ENCODE measurements at regions not wholly inside any gene's neighbourhood (a gene's known extent, or its start where the extent isn't known, plus 50 kb on each side); places are given as distances from the start of the nearest gene placed in this dataset.

DNA sequence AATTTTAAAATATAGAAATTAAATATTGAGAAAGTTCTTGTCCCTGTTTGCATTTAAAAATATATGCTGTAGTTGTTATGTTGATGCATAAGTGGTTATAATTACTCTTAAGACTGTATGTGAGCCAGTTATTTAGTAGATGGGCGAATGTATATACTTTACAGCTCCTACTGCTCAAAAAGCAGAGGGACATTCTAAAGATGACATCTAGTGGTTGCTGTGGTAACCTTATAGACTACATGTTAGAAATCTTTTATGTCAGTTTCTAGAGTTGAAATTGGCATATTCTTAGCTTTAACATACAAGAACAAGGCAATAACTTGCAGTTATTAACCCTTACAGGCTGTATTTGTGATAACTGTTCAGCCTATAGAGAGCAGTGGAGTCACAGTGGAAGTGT, 160.5 kb downstream of the OLFM4 start:
- H3K9me3 ChIP-seq (ENCODE audit: control insufficient read depth in 2 of 2, insufficient read depth in 1 of 2, low read length in 1 of 2): no peaks in the 10 kb centered on the region
- no peaks in the 10 kb centered on the region for H3K4me1 ChIP-seq (ENCODE audit: control insufficient read depth in 2 of 2, insufficient read depth in 2 of 2, low read length in 2 of 2)
- no peaks in the 10 kb centered on the region for H3K36me3 ChIP-seq (ENCODE audit: control insufficient read depth in 2 of 2, insufficient read depth in 2 of 2, low read length in 1 of 2)
- H3K27me3 ChIP-seq (ENCODE audit: control insufficient read depth in 2 of 2, insufficient read depth in 1 of 2, low read length in 1 of 2): no peaks in the 10 kb centered on the region
- WGBS: 79% methylated on average over 1 of the region's 1 CpG
- no peak overlapping the region for H3K4me3 ChIP-seq (ENCODE audit: low read length in 2 of 2)
- no peak overlapping the region for H3K27ac ChIP-seq (ENCODE audit: low read depth in 1 of 2, low read length in 1 of 2)
- DNase-seq (ENCODE audit: low read depth in 6 of 9, low spot score in 9 of 9): no peak

DNA sequence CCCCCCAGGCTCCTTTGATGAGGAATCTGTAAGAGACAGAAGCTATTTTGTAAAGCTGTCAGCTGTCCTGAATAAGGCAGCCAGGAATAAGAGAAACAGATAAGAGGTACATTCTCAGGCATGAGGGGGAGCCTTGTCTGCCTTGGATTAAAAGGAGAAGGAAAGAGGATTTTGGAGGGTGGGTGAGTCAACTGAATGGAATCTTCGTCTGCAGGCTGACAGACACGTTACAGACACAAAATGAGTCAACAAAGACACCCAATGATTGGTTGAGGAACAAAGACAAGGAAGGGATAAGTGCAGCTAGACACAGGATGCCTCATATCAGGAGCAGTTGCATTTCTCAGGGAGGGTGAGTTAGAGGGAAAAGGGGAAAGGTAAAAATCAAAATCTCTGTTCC, 162.5 kb downstream of the OLFM4 start:
- Histone ChIP-seq H3K27ac (ENCODE audit: low read depth in 1 of 2, low read length in 1 of 2) (no peak overlapping the region), H3K9me3 (ENCODE audit: control insufficient read depth in 2 of 2, insufficient read depth in 1 of 2, low read length in 1 of 2) (no peaks in the 10 kb centered on the region), H3K36me3 (ENCODE audit: control insufficient read depth in 2 of 2, insufficient read depth in 2 of 2, low read length in 1 of 2) (no peaks in the 10 kb centered on the region), H3K4me3 (ENCODE audit: low read length in 2 of 2) (no peak overlapping the region), H3K4me1 (ENCODE audit: control insufficient read depth in 2 of 2, insufficient read depth in 2 of 2, low read length in 2 of 2) (no peaks in the 10 kb centered on the region), H3K27me3 (ENCODE audit: control insufficient read depth in 2 of 2, insufficient read depth in 1 of 2, low read length in 1 of 2) (no peaks in the 10 kb centered on the region)
- DNase-seq (ENCODE audit: low read depth in 6 of 9, low spot score in 9 of 9): no peak
- 37% methylated on average over 2 of the region's 2 CpGs for WGBS

DNA sequence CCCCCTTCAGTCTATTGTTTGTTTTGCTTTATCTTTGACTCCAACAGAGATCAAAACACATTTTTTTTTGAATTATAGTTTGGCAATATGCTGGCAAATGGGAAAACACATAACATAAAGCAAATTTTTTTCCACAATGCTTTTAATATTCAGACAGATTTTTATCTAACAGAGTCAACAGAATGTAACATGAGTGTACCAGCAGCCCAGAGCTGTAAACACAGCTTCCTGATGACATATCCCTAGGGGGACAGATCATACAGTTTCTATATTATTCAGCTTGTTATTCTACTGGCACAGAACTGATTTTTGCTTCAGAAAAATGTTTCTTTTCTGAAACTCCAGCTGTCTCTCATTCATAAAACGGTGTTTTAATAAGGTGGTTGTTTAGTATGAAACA, 168.8 kb downstream of the OLFM4 start:
- H3K9me3 ChIP-seq (ENCODE audit: control insufficient read depth in 2 of 2, insufficient read depth in 1 of 2, low read length in 1 of 2): peaks cover 0 to 2% of the 10 kb centered on the region in 2 donors
- no peak for DNase-seq (ENCODE audit: low read depth in 6 of 9, low spot score in 9 of 9)
- no peaks in the 10 kb centered on the region for H3K4me1 ChIP-seq (ENCODE audit: control insufficient read depth in 2 of 2, insufficient read depth in 2 of 2, low read length in 2 of 2)
- WGBS: 85% methylated on average over 1 of the region's 1 CpG
- no peak overlapping the region for H3K27ac ChIP-seq (ENCODE audit: low read depth in 1 of 2, low read length in 1 of 2)
- no peak overlapping the region for H3K4me3 ChIP-seq (ENCODE audit: low read length in 2 of 2)
- peaks cover 24 to 30% of the 10 kb centered on the region in 2 donors for H3K27me3 ChIP-seq (ENCODE audit: control insufficient read depth in 2 of 2, insufficient read depth in 1 of 2, low read length in 1 of 2)
- no peaks in the 10 kb centered on the region for H3K36me3 ChIP-seq (ENCODE audit: control insufficient read depth in 2 of 2, insufficient read depth in 2 of 2, low read length in 1 of 2)

DNA sequence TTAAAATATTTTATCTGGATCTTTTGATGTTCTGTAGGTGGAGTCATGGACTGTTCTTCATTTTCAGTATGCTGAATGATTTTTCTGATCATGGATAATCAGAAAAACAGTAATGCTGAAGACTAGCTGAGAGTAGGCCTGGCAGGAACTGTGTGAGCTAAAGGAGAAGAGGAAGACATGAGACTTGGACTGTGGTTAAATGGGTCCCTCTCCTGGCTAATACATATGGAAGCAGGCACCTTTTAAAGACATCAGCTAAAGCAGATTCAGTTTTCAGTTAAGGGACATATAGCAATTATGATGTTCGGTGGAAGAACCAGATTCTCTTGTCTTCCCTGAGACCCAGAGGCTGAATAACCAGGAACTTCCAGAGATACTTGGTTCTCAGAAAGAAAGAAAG, 169.4 kb downstream of the OLFM4 start:
- DNase-seq (ENCODE audit: low read depth in 6 of 9, low spot score in 9 of 9): no peak
- no peak overlapping the region for H3K27ac ChIP-seq (ENCODE audit: low read depth in 1 of 2, low read length in 1 of 2)
- no peak overlapping the region for H3K4me3 ChIP-seq (ENCODE audit: low read length in 2 of 2)
- peaks cover 24 to 30% of the 10 kb centered on the region in 2 donors for H3K27me3 ChIP-seq (ENCODE audit: control insufficient read depth in 2 of 2, insufficient read depth in 1 of 2, low read length in 1 of 2)
- no peaks in the 10 kb centered on the region for H3K4me1 ChIP-seq (ENCODE audit: control insufficient read depth in 2 of 2, insufficient read depth in 2 of 2, low read length in 2 of 2)
- H3K9me3 ChIP-seq (ENCODE audit: control insufficient read depth in 2 of 2, insufficient read depth in 1 of 2, low read length in 1 of 2): peaks cover 0 to 2% of the 10 kb centered on the region in 2 donors
- no peaks in the 10 kb centered on the region for H3K36me3 ChIP-seq (ENCODE audit: control insufficient read depth in 2 of 2, insufficient read depth in 2 of 2, low read length in 1 of 2)
- 94% methylated on average over 1 of the region's 1 CpG for WGBS

DNA sequence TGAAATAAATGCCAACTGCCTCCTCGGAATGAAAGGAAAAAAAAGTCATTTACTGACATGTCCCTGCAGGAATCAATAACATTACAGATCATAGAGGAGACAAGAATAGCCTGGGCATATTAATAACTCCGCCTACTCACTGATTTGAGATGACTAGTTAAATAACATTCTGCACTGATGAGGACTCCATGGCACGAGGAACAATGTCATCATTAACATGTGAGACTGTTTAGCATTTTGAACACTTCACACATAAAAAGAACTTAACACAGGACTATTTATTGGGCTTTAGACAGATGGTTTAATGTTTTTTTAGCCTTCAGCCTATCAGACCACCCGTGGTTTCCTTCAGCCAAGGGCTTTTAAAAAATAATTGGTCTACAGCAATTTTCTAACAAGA, 170.1 kb downstream of the OLFM4 start:
- Histone ChIP-seq H3K9me3 (ENCODE audit: control insufficient read depth in 2 of 2, insufficient read depth in 1 of 2, low read length in 1 of 2) (peaks cover 0 to 2% of the 10 kb centered on the region in 2 donors), H3K4me3 (ENCODE audit: low read length in 2 of 2) (no peak overlapping the region), H3K4me1 (ENCODE audit: control insufficient read depth in 2 of 2, insufficient read depth in 2 of 2, low read length in 2 of 2) (no peaks in the 10 kb centered on the region), H3K27ac (ENCODE audit: low read depth in 1 of 2, low read length in 1 of 2) (no peak overlapping the region), H3K36me3 (ENCODE audit: control insufficient read depth in 2 of 2, insufficient read depth in 2 of 2, low read length in 1 of 2) (no peaks in the 10 kb centered on the region), H3K27me3 (ENCODE audit: control insufficient read depth in 2 of 2, insufficient read depth in 1 of 2, low read length in 1 of 2) (peaks cover 24 to 30% of the 10 kb centered on the region in 2 donors)
- WGBS: 67% methylated on average over 4 of the region's 4 CpGs
- DNase-seq (ENCODE audit: low read depth in 6 of 9, low spot score in 9 of 9): no peak

DNA sequence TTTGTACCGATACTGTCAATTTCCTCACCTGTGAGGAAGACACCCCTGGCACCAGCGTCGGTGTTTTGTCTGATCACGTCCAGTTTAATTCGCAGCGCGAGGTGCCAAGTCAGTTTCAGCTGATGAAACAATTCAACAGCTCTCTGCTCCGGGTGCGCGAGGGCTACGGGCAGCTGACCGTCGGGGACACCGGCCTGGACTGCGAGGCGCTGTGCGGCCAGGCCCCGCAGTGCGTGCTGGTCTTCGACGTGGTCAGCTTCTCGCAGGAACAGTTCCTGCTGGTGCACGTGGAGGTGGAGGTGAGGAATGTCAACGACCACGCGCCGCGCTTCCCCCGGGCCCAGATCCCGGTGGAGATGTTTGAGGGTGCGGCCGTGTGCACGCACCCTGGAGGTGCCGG, 171.5 kb downstream of the OLFM4 start:
- Histone ChIP-seq H3K27ac (ENCODE audit: low read depth in 1 of 2, low read length in 1 of 2) (no peak overlapping the region), H3K36me3 (ENCODE audit: control insufficient read depth in 2 of 2, insufficient read depth in 2 of 2, low read length in 1 of 2) (no peaks in the 10 kb centered on the region), H3K4me1 (ENCODE audit: control insufficient read depth in 2 of 2, insufficient read depth in 2 of 2, low read length in 2 of 2) (no peaks in the 10 kb centered on the region), H3K27me3 (ENCODE audit: control insufficient read depth in 2 of 2, insufficient read depth in 1 of 2, low read length in 1 of 2) (peaks cover 24 to 30% of the 10 kb centered on the region in 2 donors), H3K9me3 (ENCODE audit: control insufficient read depth in 2 of 2, insufficient read depth in 1 of 2, low read length in 1 of 2) (peaks cover 0 to 2% of the 10 kb centered on the region in 2 donors), H3K4me3 (ENCODE audit: low read length in 2 of 2) (no peak overlapping the region)
- WGBS: 87% methylated on average over 34 of the region's 34 CpGs
- no peak for DNase-seq (ENCODE audit: low read depth in 6 of 9, low spot score in 9 of 9)

DNA sequence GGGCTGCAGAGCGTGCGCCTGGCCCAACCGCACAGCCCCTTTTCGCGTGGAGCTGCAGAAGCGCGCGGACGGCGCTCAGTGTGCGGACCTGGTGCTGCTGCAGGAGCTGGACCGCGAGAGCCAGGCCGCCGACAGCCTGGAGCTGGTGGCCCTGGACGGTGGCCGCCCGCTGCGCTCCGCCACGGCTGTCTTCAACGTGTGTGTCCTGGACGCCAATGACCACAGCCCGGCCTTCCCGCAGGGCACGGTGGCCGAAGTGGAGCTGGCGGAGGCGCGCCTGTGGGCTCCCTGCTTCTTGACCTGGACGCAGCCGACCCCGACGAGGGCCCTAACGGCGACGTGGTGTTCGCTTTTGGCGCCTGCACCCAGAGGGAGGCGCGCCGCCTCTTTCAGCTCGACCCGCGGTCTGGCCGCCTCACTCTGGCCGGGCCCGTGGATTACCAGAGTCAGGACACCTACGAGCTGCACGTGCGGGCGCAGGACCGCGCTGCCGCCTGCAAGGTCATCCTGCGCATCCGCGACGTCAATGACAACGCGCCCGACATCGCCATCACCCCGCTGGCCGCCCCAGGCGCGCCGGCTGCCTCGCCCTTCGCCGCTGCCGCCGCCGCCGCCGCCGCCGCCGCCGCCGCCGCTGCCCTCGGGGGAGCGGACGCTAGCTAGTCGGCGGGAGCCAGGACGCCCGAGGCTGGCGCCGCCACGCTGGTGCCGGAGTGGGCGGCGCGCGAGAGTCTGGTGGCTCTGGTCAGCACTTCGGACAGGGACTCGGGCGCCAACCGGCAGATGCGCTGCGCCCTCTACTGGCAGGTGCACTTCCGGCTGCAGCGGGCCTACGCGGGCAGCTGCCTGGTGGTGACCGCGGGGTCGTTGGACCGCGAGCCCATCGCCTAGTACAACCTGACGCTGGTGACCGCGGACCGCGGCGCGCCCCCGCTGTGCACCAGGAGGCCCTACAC, 172.2 kb downstream of the OLFM4 start:
- Histone ChIP-seq H3K36me3 (ENCODE audit: control insufficient read depth in 2 of 2, insufficient read depth in 2 of 2, low read length in 1 of 2) (no peaks in the 10 kb centered on the region), H3K27ac (ENCODE audit: low read depth in 1 of 2, low read length in 1 of 2) (no peak overlapping the region), H3K4me3 (ENCODE audit: low read length in 2 of 2) (no peak overlapping the region), H3K27me3 (ENCODE audit: control insufficient read depth in 2 of 2, insufficient read depth in 1 of 2, low read length in 1 of 2) (peaks cover 24 to 30% of the 10 kb centered on the region in 2 donors), H3K4me1 (ENCODE audit: control insufficient read depth in 2 of 2, insufficient read depth in 2 of 2, low read length in 2 of 2) (no peaks in the 10 kb centered on the region), H3K9me3 (ENCODE audit: control insufficient read depth in 2 of 2, insufficient read depth in 1 of 2, low read length in 1 of 2) (peaks cover 0 to 2% of the 10 kb centered on the region in 2 donors)
- DNase-seq (ENCODE audit: low read depth in 6 of 9, low spot score in 9 of 9): peak in 4 of 9 donors; percentile 9 to 21 (median 20)
- 22% methylated on average over 121 of the region's 121 CpGs for WGBS

DNA sequence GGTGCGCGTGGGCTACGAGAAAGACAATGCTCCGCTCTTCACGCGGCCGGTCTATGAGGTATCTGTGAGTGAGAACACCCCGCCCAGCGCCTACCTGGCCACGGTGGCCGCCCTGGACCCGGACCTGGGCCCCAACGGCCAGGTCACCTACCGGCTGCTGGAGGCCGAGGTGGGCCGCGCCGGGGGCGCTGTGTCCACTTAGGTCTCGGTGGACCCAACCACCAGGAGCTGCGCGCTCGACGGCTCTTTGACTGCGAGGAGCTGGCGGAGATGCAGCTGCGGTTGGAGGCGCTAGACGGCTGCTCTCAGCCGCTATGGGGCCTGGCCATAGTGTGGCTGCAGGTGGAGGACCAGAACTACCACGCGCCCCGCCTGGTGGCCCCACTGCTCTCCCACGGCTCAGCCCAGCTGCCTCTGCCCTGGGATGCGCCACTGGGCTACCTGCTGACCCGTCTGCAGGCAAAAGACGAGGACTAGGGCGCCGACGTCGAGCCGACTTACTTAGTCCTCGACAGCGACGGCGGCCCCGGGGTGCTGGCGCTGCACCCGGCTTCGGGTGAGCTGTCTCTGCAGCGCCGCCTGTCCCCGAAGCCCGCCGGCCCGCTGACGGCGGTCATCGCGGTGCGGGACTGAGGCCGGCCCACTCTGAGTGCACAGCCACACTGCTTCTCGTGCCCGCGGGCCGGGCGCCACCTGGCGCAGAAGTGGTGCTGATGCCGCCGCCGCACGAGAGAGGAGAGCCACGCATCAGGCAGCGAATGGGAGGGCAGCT, 173.0 kb downstream of the OLFM4 start:
- DNase-seq (ENCODE audit: low read depth in 6 of 9, low spot score in 9 of 9): no peak
- H3K4me1 ChIP-seq (ENCODE audit: control insufficient read depth in 2 of 2, insufficient read depth in 2 of 2, low read length in 2 of 2): no peaks in the 10 kb centered on the region
- no peaks in the 10 kb centered on the region for H3K36me3 ChIP-seq (ENCODE audit: control insufficient read depth in 2 of 2, insufficient read depth in 2 of 2, low read length in 1 of 2)
- H3K9me3 ChIP-seq (ENCODE audit: control insufficient read depth in 2 of 2, insufficient read depth in 1 of 2, low read length in 1 of 2): peaks cover 0 to 2% of the 10 kb centered on the region in 2 donors
- 28% methylated on average over 74 of the region's 74 CpGs for WGBS
- no peak overlapping the region for H3K4me3 ChIP-seq (ENCODE audit: low read length in 2 of 2)
- H3K27ac ChIP-seq (ENCODE audit: low read depth in 1 of 2, low read length in 1 of 2): no peak overlapping the region
- H3K27me3 ChIP-seq (ENCODE audit: control insufficient read depth in 2 of 2, insufficient read depth in 1 of 2, low read length in 1 of 2): peaks cover 24 to 30% of the 10 kb centered on the region in 2 donors

DNA sequence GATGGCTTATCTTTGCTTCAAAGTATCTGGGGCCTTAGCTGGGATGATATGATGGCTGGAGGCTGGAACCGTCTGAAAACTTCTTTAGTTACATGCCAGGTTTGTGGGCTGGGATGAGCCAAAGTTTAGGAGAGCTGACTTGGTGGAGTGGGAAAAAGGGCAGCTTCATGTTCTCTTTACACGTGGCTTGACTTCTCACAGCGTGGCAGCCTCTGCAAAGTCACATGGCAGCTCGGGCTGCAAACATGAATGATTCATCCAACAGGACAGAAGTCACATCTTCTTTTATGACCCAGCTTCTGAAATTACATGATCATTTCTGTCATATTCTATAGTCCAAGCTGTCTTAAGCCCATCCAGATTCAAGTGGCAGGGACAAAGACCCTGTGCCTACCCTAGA, 176.0 kb downstream of the OLFM4 start:
- 82% methylated on average over 4 of the region's 4 CpGs for WGBS
- Histone ChIP-seq H3K4me3 (ENCODE audit: low read length in 2 of 2) (no peak overlapping the region), H3K4me1 (ENCODE audit: control insufficient read depth in 2 of 2, insufficient read depth in 2 of 2, low read length in 2 of 2) (no peaks in the 10 kb centered on the region), H3K9me3 (ENCODE audit: control insufficient read depth in 2 of 2, insufficient read depth in 1 of 2, low read length in 1 of 2) (peaks cover 0 to 2% of the 10 kb centered on the region in 2 donors), H3K36me3 (ENCODE audit: control insufficient read depth in 2 of 2, insufficient read depth in 2 of 2, low read length in 1 of 2) (no peaks in the 10 kb centered on the region), H3K27me3 (ENCODE audit: control insufficient read depth in 2 of 2, insufficient read depth in 1 of 2, low read length in 1 of 2) (peaks cover 24 to 27% of the 10 kb centered on the region in 2 donors), H3K27ac (ENCODE audit: low read depth in 1 of 2, low read length in 1 of 2) (no peak overlapping the region)
- no peak for DNase-seq (ENCODE audit: low read depth in 6 of 9, low spot score in 9 of 9)
